Fibroblast of mammary gland (primary cell): ENCODE measurements at regions not wholly inside any gene's neighbourhood (a gene's known extent, or its start where the extent isn't known, plus 50 kb on each side); places are given as distances from the start of the nearest gene placed in this dataset.
"Not testable (repeated sequence)": the region's sequence is repeated elsewhere in the genome, so short reads cannot be mapped to it uniquely, and the experiment has no call there.

Source experiments
- DNase-seq: peaks from one replicate; pipeline ENCODE4 v3.0.0-alpha.2; 2010; ENCODE audit warnings: low read depth
- H3K4me3 ChIP-seq: 2 replicates; pipeline ENCODE4 v1.5.1; 2011; ENCODE audit warnings: low read depth, mild to moderate bottlenecking, low read length, moderate library complexity; ENCODE audit not compliant: control insufficient read depth
- CTCF ChIP-seq: conservative IDR thresholded peaks from 2 replicates; pipeline ENCODE4 v1.5.1; 2011; ENCODE audit warnings: low read depth, low read length, inconsistent platforms; ENCODE audit not compliant: control insufficient read depth, insufficient read depth

GRCh38 chr12:127038152-127038551 lies 1228.8 kb upstream of the TMEM132C start:
- TF ChIP-seq CTCF = no peak
- no peak overlapping the region for H3K4me3 ChIP-seq
- no peak for DNase-seq

DNA sequence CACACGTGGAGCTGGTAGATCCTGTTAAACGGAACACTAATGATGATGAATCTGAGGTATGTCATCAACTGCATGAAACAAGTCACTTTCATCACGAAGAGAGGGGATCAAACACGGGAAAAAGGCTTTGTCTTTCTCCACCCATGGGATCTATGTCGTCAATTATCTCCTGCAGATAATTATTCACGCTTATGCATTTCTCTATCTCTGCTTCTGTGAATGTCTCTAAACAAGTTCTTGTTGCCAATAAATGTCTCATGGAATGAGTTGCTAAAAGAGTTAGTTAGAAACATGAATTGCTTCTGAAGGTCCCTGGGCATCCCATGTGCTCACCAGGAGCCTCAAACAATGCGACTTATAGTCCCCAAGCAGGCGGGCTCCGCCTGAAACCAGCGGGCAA lies 1228.2 kb upstream of the TMEM132C start:
- no peak overlapping the region for H3K4me3 ChIP-seq
- DNase-seq = no peak
- no peak for TF ChIP-seq CTCF

DNA sequence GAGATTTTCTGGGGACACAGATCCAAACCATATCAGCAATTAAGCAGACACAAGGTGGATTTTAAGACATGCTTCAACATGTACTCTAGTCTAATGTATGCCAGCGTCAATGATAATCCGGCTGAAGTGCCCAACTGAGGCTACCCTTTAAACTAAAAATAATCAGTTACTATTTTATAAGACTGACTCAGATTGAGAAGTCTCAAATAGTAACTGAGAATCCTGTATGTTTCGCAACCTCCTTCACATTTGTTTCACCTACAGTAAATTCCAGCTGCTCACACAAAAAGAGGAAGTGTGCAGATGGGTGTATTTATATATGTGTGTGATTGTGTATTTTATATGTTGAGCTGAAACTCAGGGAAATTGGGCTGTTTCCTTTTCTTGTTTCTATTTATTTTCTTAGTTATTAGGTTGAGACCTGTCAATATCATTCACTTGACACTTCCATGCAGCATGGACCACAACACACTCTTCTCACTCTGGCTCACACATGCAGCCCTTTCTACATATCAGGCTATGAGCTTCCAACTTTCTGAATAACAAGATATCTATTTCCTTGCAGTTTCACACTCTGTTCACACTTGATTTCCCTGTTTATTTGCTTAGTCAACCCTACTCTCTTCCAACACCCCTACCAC lies 1224.9 kb upstream of the TMEM132C start:
- H3K4me3 ChIP-seq = no peak overlapping the region
- TF ChIP-seq CTCF = no peak
- DNase-seq = no peak

- no peak for DNase-seq
- no peak for TF ChIP-seq CTCF
- no peak overlapping the region for H3K4me3 ChIP-seq
Observed at GRCh38 chr12:127043731-127044130, 1223.2 kb upstream of the TMEM132C start.

- TF ChIP-seq CTCF = no peak
- no peak overlapping the region for H3K4me3 ChIP-seq
- DNase-seq = no peak
Observed at GRCh38 chr12:127044836-127045235, 1222.1 kb upstream of the TMEM132C start.

DNA sequence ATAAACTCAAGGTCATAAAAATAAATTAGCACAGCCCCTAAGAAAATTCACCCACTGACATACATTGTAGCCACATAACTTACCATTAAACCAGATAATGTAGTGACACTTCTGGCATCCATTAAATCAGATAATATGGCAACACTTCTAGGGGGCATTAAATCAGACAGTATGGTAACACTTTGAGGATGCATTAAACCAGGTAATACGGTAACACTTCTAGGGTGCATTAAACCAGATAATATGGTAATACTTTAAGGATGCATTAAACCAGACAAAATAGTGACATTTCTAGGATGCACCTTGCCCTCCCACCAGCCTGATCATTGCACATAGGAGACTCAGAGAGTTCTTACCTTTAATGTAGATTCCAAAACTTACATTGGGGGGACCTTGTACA lies 1220.5 kb upstream of the TMEM132C start:
- TF ChIP-seq CTCF = no peak
- no peak overlapping the region for H3K4me3 ChIP-seq
- no peak for DNase-seq

DNA sequence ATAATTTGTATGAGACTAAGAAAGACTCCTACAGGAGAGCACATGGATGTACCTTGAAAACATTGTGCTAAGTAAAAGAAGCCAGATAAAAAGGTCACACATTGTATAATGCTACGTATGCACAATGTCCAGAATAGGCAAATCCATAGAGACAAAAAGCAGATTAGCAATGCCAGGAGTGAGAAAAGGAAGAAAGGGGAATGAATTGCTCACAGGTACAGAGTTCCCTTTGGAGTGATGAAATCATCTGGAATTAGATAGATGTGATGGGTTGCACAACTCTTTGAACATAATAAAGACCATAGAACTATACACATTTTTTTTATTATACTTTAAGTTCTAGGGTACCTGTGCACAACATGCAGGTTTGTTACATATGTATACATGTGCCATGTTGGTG lies 1218.9 kb upstream of the TMEM132C start:
- no peak for DNase-seq
- no peak for TF ChIP-seq CTCF
- H3K4me3 ChIP-seq = no peak overlapping the region

DNA sequence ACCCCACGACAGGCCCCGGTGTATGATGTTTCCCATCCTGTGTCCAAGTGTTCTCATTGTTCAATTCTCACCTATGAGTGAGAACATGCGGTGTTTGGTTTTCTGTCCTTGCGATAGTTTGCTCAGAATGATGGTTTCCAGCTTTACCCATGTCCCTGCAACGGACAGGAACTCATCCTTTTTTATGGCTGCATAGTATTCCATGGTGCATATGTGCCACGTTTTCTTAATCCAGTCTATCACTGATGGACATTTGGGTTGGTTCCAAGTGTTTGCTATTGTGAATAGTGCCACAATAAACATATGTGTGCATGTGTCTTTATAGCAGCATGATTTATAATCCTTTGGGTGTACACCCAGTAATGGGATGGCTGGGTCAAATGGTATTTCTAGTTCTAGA lies 1218.4 kb upstream of the TMEM132C start:
- not testable (repeated sequence) for H3K4me3 ChIP-seq, DNase-seq
